GM19043 (cell line): ENCODE measurements at regions not wholly inside any gene's neighbourhood (a gene's known extent, or its start where the extent isn't known, plus 50 kb on each side); places are given as distances from the start of the nearest gene placed in this dataset.
"Not testable (repeated sequence)": the region's sequence is repeated elsewhere in the genome, so short reads cannot be mapped to it uniquely, and the experiment has no call there.

Experiments
- ATAC-seq: cut with Tn5 transposase; IDR thresholded peaks from one replicate; pipeline ENCODE4 v1.9.1; 2021; ENCODE audit warnings: low read depth; ENCODE audit not compliant: unreplicated experiment

GRCh38 chr9:95588724-95589588 is 72.2 kb upstream of the PTCH1 start:
- ATAC-seq, result no peak

DNA sequence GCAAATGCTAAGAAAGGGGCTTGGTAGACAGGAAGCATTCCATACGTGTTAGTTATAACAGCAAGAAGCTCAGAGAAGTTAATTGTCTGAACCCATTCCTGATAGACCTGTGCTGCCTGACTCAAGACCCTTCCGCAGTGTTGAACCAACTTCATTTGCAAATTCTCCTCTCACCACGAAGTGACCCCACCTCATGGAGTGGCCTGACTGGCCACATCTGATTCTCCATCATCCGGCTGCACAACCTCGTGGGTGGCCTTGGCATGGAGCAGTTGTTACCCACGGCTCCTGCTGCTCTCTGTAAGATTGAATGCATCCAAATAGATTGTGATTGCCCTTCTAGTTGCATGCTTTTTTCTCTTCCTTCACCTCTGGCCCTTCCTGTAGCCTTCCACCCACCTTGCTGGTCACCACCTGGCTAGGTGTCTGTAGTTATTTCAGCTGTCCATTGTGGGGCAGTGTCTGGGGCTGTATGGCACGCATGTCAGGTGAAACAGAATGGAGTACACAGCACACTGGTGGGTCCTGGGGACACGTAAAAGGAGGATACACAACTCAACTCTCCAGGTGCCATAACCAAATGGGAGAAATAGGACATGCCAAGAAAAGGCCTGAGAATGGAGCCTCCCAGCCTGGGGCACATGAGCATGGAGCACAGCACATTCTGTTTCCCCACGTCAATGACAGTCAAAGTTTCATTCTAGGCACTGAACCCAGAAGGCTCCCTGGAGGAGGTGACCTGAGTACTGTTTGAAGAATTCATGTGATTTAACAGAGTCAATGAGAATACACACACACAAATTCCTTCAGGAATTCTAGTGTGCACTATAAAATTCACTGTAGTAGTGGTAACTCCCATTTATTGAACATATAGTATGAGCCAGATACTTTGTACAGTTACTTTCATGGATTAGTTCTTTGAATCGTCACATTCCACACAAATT is 70.5 kb upstream of the PTCH1 start:
- no peak for ATAC-seq

- no peak for ATAC-seq
Measured at GRCh38 chr9:95586326-95586725, 69.6 kb upstream of the PTCH1 start.

- ATAC-seq, result no peak
Measured at GRCh38 chr9:95585824-95586223, 69.1 kb upstream of the PTCH1 start.

DNA sequence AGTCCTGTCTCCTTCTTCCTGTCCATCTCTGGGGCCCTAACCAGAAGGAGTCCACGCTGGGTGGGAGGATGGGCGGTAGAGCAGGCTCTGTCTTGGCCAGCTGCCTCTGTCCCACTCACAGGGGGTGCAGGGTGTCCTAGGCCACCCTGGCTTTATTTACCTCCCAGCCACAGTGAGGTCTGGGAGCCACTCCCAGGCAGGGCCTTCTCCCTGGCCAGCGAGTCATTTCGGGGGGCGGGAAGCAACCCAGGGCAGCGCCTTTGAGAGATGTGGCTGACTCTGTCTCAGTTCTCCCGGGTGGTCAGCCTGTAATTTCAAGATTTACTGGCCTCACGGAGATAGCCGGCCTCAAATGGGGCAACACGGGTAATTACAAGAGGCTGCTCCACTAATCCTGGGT is 67.4 kb upstream of the PTCH1 start:
- ATAC-seq, result no peak

- ATAC-seq, result no peak
Measured at GRCh38 chr9:95581900-95582299, 65.1 kb upstream of the PTCH1 start.

DNA sequence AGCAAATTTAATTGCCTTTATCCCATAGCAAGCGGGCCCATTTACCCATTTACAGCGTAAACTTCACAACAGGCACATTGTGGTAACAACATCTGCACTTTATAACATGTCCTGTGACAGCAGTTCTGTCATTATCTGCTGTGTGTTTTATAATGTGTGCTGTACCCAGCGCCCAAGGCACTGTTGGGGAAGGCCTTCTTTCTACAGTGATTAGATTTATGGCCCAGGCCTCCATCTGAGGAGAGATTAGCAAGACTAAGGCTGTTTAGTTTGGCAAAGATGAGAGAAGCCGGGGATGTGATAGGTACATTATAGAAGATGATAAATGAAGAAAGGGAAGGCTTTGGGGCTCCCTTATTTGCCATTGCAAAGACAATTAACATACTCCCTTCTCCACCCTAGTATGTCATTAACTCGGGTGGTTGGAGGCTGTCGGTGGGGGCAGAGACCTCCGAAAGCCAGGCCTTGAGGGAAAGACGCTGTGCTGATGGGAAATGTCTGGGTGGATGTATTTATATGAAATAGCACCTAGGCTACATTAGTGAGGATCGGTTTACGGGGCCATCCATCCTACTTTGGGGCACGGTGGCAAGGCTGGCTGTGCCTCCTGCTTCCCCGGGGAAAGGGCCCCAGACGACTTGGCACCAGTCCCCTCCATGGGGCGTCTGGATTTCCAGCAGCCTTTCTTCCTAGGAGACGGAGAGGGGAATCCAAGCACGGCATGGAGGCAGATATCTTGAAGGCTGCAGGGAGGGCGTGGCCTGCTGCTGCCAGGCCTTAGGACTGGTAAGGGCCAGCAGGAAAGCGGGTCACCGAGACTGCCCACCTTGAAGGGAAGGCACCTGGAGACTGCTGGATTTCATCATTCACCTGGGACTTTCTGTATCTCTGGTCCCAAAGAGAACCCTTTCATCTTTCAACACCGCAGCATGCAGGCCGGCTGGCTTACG is 64.3 kb upstream of the PTCH1 start:
- ATAC-seq, result no peak

DNA sequence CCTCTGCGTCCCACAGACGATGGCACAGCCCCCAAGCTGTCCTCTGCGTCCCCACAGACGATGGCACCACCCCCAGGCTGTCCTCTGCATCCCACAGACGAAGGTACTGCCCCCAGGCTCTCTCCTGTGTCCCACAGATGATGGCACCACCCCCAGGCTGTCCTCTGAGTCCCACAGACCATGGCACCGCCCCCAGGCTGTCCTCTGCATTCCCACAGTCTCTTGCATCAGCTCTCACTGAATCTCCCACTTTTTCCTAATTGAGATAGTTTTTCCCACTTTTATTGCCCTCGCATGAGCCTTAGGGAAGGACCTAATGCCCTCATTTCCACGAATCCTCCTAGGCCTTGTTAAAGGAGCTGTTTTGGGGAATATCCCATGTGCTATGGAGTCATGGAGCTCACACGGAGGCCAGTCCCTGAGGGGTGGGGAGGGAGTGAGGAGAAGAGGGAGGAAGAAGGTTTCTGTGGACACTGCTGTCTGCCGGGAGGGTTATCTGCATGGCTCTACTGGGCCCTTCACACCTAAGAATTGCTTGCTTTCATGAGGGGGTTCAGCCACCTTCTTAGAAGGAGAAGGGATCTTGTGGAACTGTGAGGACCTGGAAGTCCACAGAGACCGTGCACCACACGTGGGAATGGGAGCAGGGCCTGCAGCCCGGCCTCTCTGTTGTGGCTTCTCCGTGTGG is 58.2 kb upstream of the PTCH1 start:
- ATAC-seq, result no peak

DNA sequence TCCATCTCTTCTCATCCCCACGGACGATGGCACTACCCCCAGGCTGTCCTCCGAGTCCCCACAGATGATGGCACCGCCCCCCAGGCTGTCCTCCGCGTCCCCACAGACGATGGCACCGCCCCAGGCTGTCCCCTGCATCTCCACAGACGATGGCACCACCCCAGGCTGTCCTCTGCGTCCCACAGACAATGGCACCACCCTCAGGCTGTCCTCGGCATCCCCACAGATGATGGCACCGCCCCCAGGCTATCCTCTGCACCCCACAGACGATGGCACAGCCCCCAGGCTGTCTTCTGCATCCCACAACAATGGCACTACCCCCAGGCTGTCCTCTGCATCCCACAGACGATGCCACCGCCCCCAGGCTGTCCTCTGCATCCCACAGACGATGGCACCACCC is 57.4 kb upstream of the PTCH1 start:
- ATAC-seq, result no peak

GRCh38 chr9:95573463-95573862 is 56.7 kb upstream of the PTCH1 start:
- ATAC-seq, result no peak

- no peak for ATAC-seq
Measured at GRCh38 chr9:95572381-95573151, 55.8 kb upstream of the PTCH1 start.

DNA sequence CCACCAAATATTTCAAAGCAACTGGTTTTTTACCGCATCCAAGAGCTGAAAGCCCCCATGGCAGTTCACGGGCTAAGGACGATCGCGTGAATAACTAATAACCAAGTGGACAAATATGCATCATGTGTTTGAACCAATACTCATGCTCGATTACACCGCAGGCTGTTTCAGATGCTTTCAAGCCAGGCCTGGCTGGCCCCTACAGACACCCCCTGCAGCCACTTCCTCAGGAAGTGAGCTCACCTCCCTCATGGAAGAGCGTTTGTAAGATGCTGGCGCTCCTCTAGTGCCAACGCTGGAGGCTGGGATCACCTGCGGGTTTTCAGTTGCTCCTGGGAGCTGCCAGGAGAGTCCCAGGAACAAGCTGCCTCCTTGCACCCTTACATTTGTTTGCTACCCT is 53.9 kb upstream of the PTCH1 start:
- ATAC-seq, result no peak

DNA sequence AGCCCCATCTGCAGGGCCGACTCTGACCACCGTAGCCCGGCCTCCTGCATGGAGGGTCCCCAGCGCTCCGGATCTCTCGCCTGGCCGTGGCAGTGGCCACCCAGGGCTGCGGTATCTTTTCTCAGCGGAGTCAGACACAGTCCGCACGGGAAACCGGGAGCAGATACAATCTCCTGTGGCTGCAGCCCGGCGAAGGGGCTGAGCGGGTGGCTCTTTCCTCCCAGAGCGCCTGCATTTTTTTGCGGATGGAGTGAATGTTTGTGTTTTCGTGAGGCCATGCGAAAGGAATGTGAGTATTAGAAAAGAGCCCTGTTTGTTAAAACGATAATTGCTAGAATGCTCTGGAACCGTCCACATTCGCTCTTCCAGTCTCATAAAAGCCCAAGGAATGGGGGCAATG is 53.4 kb upstream of the PTCH1 start:
- ATAC-seq, result no peak

DNA sequence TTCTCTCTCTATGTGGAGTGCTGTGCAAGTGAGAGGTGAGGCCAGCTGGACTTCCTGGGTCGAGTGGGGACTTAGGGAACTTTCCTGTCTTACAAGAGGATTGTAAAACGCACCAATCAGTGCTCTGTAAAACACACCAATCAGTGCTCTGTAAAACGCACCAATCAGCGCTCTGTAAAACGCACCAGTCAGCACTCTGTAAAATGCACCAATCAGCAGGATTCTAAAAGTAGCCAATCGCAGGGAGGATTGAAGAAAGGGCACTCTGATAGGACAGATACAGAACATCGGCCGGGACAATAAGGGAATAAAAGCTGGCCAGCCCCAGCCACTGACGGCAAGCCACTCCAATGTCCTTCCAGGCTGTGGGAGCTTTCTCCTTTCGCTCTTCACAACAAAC is 52.0 kb upstream of the PTCH1 start:
- not testable (repeated sequence) for ATAC-seq
